ENCODE measurements at regions not wholly inside any gene's neighbourhood (a gene's known extent, or its start where the extent isn't known, plus 50 kb on each side); places are given as distances from the start of the nearest gene placed in this dataset.

GRCh38 chr13:72507416-72508199 is 219.8 kb downstream of the MZT1 start:
- Histone ChIP-seq H2BK120ac (ENCODE audit: insufficient read depth, low read length, poor library complexity) (no peak overlapping the region), H3K14ac (ENCODE audit: low read length) (no peak overlapping the region), H3K36me3 (ENCODE audit: control insufficient read depth in 1 of 2, insufficient read depth in 2 of 2, low read length in 2 of 2) (no peaks in the 10 kb centered on the region), H4K91ac (ENCODE audit: low read depth, low read length) (no peak overlapping the region), H4K12ac (ENCODE audit: low read depth, low read length) (no peak overlapping the region), H3K79me1 (ENCODE audit: low read length) (no peaks in the 10 kb centered on the region), H3K27me3 (ENCODE audit: insufficient read depth, low read length) (no peaks in the 10 kb centered on the region), H3K79me2 (ENCODE audit: control insufficient read depth, insufficient read depth, low read length, poor library complexity) (no peaks in the 10 kb centered on the region), H3K27ac (ENCODE audit: low read depth, low read length) (no peak overlapping the region), H2BK5ac (ENCODE audit: low read depth, low read length, poor library complexity) (no peak overlapping the region), H3K4ac (ENCODE audit: low read depth, low read length) (no peak overlapping the region), H2AK5ac (ENCODE audit: low read length) (no peak overlapping the region), H2BK12ac (ENCODE audit: low read length) (no peak overlapping the region), H2AFZ (ENCODE audit: insufficient read depth, low read length, poor library complexity) (no peak overlapping the region), H3K9me3 (ENCODE audit: insufficient read depth, low read depth, low read length) (no peaks in the 10 kb centered on the region), H3K9ac (ENCODE audit: low read length) (no peak overlapping the region), H3K23ac (ENCODE audit: low read length) (no peak overlapping the region), H3K4me3 (ENCODE audit: low read depth, low read length) (no peak overlapping the region), H3K4me2 (ENCODE audit: low read length) (no peak overlapping the region), H4K8ac (ENCODE audit: low read depth, low read length) (no peak overlapping the region), H3K4me1 (ENCODE audit: control insufficient read depth in 1 of 2, insufficient read depth in 2 of 2, low read length in 2 of 2) (no peaks in the 10 kb centered on the region), H3K18ac (ENCODE audit: low read length) (no peak overlapping the region)
- no peak for DNase-seq
- no CpG with 5 or more reads among the region's 9 CpGs for WGBS (ENCODE audit: extremely low coverage, insufficient coverage, insufficient read length)

GRCh38 chr13:72506706-72507105 is 220.7 kb downstream of the MZT1 start:
- Histone ChIP-seq H3K27me3 (ENCODE audit: insufficient read depth, low read length) (no peaks in the 10 kb centered on the region), H3K79me1 (ENCODE audit: low read length) (no peaks in the 10 kb centered on the region), H4K8ac (ENCODE audit: low read depth, low read length) (no peak overlapping the region), H3K4ac (ENCODE audit: low read depth, low read length) (no peak overlapping the region), H4K12ac (ENCODE audit: low read depth, low read length) (no peak overlapping the region), H3K18ac (ENCODE audit: low read length) (no peak overlapping the region), H3K9ac (ENCODE audit: low read length) (no peak overlapping the region), H2BK120ac (ENCODE audit: insufficient read depth, low read length, poor library complexity) (no peak overlapping the region), H2BK12ac (ENCODE audit: low read length) (no peak overlapping the region), H4K91ac (ENCODE audit: low read depth, low read length) (no peak overlapping the region), H3K4me1 (ENCODE audit: control insufficient read depth in 1 of 2, insufficient read depth in 2 of 2, low read length in 2 of 2) (no peaks in the 10 kb centered on the region), H3K9me3 (ENCODE audit: insufficient read depth, low read depth, low read length) (no peaks in the 10 kb centered on the region), H3K4me3 (ENCODE audit: low read depth, low read length) (no peak overlapping the region), H3K23ac (ENCODE audit: low read length) (no peak overlapping the region), H2AK5ac (ENCODE audit: low read length) (no peak overlapping the region), H3K27ac (ENCODE audit: low read depth, low read length) (no peak overlapping the region), H3K14ac (ENCODE audit: low read length) (no peak overlapping the region), H2BK5ac (ENCODE audit: low read depth, low read length, poor library complexity) (no peak overlapping the region), H3K79me2 (ENCODE audit: control insufficient read depth, insufficient read depth, low read length, poor library complexity) (no peaks in the 10 kb centered on the region), H3K4me2 (ENCODE audit: low read length) (no peak overlapping the region), H3K36me3 (ENCODE audit: control insufficient read depth in 1 of 2, insufficient read depth in 2 of 2, low read length in 2 of 2) (no peaks in the 10 kb centered on the region), H2AFZ (ENCODE audit: insufficient read depth, low read length, poor library complexity) (no peak overlapping the region)
- DNase-seq = no peak

DNA sequence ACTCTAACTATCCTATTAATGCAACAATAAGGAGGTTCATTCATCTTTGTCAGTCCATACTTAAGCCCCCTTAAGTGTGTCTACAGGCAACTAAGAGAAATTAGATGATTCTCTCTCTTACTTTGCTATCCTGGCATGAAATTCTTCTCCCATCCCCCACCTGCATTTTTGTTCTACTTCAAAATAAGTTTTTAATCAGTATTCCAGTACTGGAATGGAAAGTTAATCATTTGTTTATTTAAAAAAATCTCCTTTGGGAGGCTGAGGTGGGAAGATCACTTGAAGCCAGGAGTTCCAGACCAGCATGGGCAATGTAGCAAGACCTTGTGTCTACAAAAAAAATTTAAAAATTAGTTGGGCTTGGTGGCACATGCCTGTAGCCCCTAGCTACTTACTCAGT is 222.1 kb downstream of the MZT1 start:
- Histone ChIP-seq H3K79me1 (ENCODE audit: low read length) (no peaks in the 10 kb centered on the region), H3K27me3 (ENCODE audit: insufficient read depth, low read length) (no peaks in the 10 kb centered on the region), H2AFZ (ENCODE audit: insufficient read depth, low read length, poor library complexity) (no peak overlapping the region), H3K79me2 (ENCODE audit: control insufficient read depth, insufficient read depth, low read length, poor library complexity) (no peaks in the 10 kb centered on the region), H3K9me3 (ENCODE audit: insufficient read depth, low read depth, low read length) (no peaks in the 10 kb centered on the region), H3K4ac (ENCODE audit: low read depth, low read length) (no peak overlapping the region), H3K9ac (ENCODE audit: low read length) (no peak overlapping the region), H2BK12ac (ENCODE audit: low read length) (no peak overlapping the region), H4K91ac (ENCODE audit: low read depth, low read length) (no peak overlapping the region), H4K8ac (ENCODE audit: low read depth, low read length) (no peak overlapping the region), H4K12ac (ENCODE audit: low read depth, low read length) (no peak overlapping the region), H3K4me2 (ENCODE audit: low read length) (no peak overlapping the region), H3K23ac (ENCODE audit: low read length) (no peak overlapping the region), H2AK5ac (ENCODE audit: low read length) (no peak overlapping the region), H3K14ac (ENCODE audit: low read length) (no peak overlapping the region), H3K4me1 (ENCODE audit: control insufficient read depth in 1 of 2, insufficient read depth in 2 of 2, low read length in 2 of 2) (no peaks in the 10 kb centered on the region), H3K4me3 (ENCODE audit: low read depth, low read length) (no peak overlapping the region), H3K27ac (ENCODE audit: low read depth, low read length) (no peak overlapping the region), H2BK5ac (ENCODE audit: low read depth, low read length, poor library complexity) (no peak overlapping the region), H3K18ac (ENCODE audit: low read length) (no peak overlapping the region), H3K36me3 (ENCODE audit: control insufficient read depth in 1 of 2, insufficient read depth in 2 of 2, low read length in 2 of 2) (no peaks in the 10 kb centered on the region), H2BK120ac (ENCODE audit: insufficient read depth, low read length, poor library complexity) (no peak overlapping the region)
- DNase-seq = no peak

GRCh38 chr13:72504131-72504841 is 223.1 kb downstream of the MZT1 start:
- no peak overlapping the region for H3K4me3 ChIP-seq (ENCODE audit: low read depth, low read length)
- no CpG with 5 or more reads among the region's 5 CpGs for WGBS (ENCODE audit: extremely low coverage, insufficient coverage, insufficient read length)
- no peak overlapping the region for H3K4me2 ChIP-seq (ENCODE audit: low read length)

More at GRCh38 chr13:72504131-72504841, 223.1 kb downstream of the MZT1 start:
- no peak overlapping the region for H2BK12ac ChIP-seq (ENCODE audit: low read length)
- H4K8ac ChIP-seq (ENCODE audit: low read depth, low read length) = no peak overlapping the region
- no peaks in the 10 kb centered on the region for H3K79me1 ChIP-seq (ENCODE audit: low read length)
- no peak overlapping the region for H2AFZ ChIP-seq (ENCODE audit: insufficient read depth, low read length, poor library complexity)
- no peak overlapping the region for H2AK5ac ChIP-seq (ENCODE audit: low read length)
- H3K14ac ChIP-seq (ENCODE audit: low read length) = no peak overlapping the region
- no peak overlapping the region for H3K27ac ChIP-seq (ENCODE audit: low read depth, low read length)
- no peaks in the 10 kb centered on the region for H3K79me2 ChIP-seq (ENCODE audit: control insufficient read depth, insufficient read depth, low read length, poor library complexity)
- no peak overlapping the region for H3K4ac ChIP-seq (ENCODE audit: low read depth, low read length)
- H2BK5ac ChIP-seq (ENCODE audit: low read depth, low read length, poor library complexity) = no peak overlapping the region
- no peaks in the 10 kb centered on the region for H3K27me3 ChIP-seq (ENCODE audit: insufficient read depth, low read length)
- H3K36me3 ChIP-seq (ENCODE audit: control insufficient read depth in 1 of 2, insufficient read depth in 2 of 2, low read length in 2 of 2) = no peaks in the 10 kb centered on the region
- H3K23ac ChIP-seq (ENCODE audit: low read length) = no peak overlapping the region
- no peak overlapping the region for H2BK120ac ChIP-seq (ENCODE audit: insufficient read depth, low read length, poor library complexity)
- no peak overlapping the region for H4K12ac ChIP-seq (ENCODE audit: low read depth, low read length)
- H4K91ac ChIP-seq (ENCODE audit: low read depth, low read length) = no peak overlapping the region
- no peak overlapping the region for H3K18ac ChIP-seq (ENCODE audit: low read length)
- no peak for DNase-seq
- no peaks in the 10 kb centered on the region for H3K9me3 ChIP-seq (ENCODE audit: insufficient read depth, low read depth, low read length)
- no peak overlapping the region for H3K9ac ChIP-seq (ENCODE audit: low read length)
- H3K4me1 ChIP-seq (ENCODE audit: control insufficient read depth in 1 of 2, insufficient read depth in 2 of 2, low read length in 2 of 2) = no peaks in the 10 kb centered on the region
